GM23338 (cell line): ENCODE measurements at regions not wholly inside any gene's neighbourhood (a gene's known extent, or its start where the extent isn't known, plus 50 kb on each side); places are given as distances from the start of the nearest gene placed in this dataset.

ENCODE experiments used
- ATAC-seq: fragments of 200-7000 bp; cut with Tn5 transposase; 3 replicates; pipeline ENCODE4 v1.9.1; 2020
- DNase-seq: peaks from one replicate; pipeline ENCODE4 v3.0.0-alpha.2; 2015; ENCODE audit warnings: low spot score
- H2AFZ ChIP-seq: fragments of 200-600 bp; sonication (generic); 2 replicates; pipeline ENCODE4 v1.8.0; 2016; ENCODE audit warnings: antibody characterized with exemption, mild to moderate bottlenecking, moderate library complexity
- H3F3A ChIP-seq: fragments of 200-600 bp; sonication (generic); replicated peaks from 2 replicates; pipeline ENCODE4 v1.8.0; 2017; ENCODE audit warnings: antibody characterized with exemption, mixed run types, low read depth
- H3K27ac ChIP-seq: fragments of 200-600 bp; sonication (generic); 2 replicates; pipeline ENCODE4 v1.6.1; 2016; ENCODE audit warnings: low read depth
- H3K27me3 ChIP-seq: fragments of 200-600 bp; sonication (generic); 2 replicates; pipeline ENCODE4 v1.8.0; 2016; ENCODE audit warnings: mild to moderate bottlenecking, mixed run types, moderate library complexity; ENCODE audit not compliant: insufficient read depth
- H3K36me3 ChIP-seq: fragments of 200-600 bp; sonication (generic); 2 replicates; pipeline ENCODE4 v1.8.0; 2016; ENCODE audit warnings: mild to moderate bottlenecking; ENCODE audit not compliant: insufficient read depth
- H3K4me1 ChIP-seq: fragments of 200-600 bp; sonication (generic); 2 replicates; pipeline ENCODE4 v1.8.0; 2016; ENCODE audit warnings: mild to moderate bottlenecking, moderate library complexity; ENCODE audit not compliant: insufficient read depth
- H3K4me2 ChIP-seq: fragments of 200-600 bp; sonication (generic); 2 replicates; pipeline ENCODE4 v1.7.1; 2017; ENCODE audit warnings: mixed run types
- H3K4me3 ChIP-seq: fragments of 200-600 bp; sonication (generic); 2 replicates; pipeline ENCODE4 v1.6.1; 2016; ENCODE audit warnings: mixed run types
- H3K79me2 ChIP-seq: fragments of 200-600 bp; sonication (generic); replicated peaks from 2 replicates; pipeline ENCODE4 v1.8.0; 2017; ENCODE audit warnings: mild to moderate bottlenecking; ENCODE audit not compliant: insufficient read depth
- H3K9me2 ChIP-seq: fragments of 200-600 bp; sonication (generic); 2 replicates; pipeline ENCODE4 v1.8.0; 2017; ENCODE audit not compliant: insufficient read depth
- H4K20me1 ChIP-seq: fragments of 200-600 bp; sonication (generic); replicated peaks from 2 replicates; pipeline ENCODE4 v1.8.0; 2017; ENCODE audit warnings: mild to moderate bottlenecking; ENCODE audit not compliant: insufficient read depth
- H3K27ac Mint-ChIP-seq: 2 replicates; pipeline ENCODE4 v1.8.0; 2020; ENCODE audit warnings: inconsistent platforms, mild to moderate bottlenecking, moderate library complexity, mixed read lengths
- H3K27me3 Mint-ChIP-seq: 3 replicates; pipeline ENCODE4 v1.8.0; 2022; ENCODE audit warnings: low read depth, mild to moderate bottlenecking, moderate library complexity, mixed read lengths, inconsistent platforms; ENCODE audit not compliant: insufficient read depth, poor library complexity
- H3K36me3 Mint-ChIP-seq: 3 replicates; pipeline ENCODE4 v1.8.0; 2021; ENCODE audit warnings: low read depth, mild to moderate bottlenecking, inconsistent platforms, moderate library complexity, mixed read lengths
- H3K4me1 Mint-ChIP-seq: 3 replicates; pipeline ENCODE4 v1.8.0; 2020; ENCODE audit warnings: mild to moderate bottlenecking, inconsistent platforms, mixed read lengths
- H3K4me3 Mint-ChIP-seq: 3 replicates; pipeline ENCODE4 v1.8.0; 2021; ENCODE audit warnings: moderate library complexity, mild to moderate bottlenecking, inconsistent platforms, mixed read lengths
- H3K9me3 Mint-ChIP-seq: 3 replicates; pipeline ENCODE4 v1.8.0; 2020; ENCODE audit warnings: moderate library complexity, mild to moderate bottlenecking, inconsistent platforms, mixed read lengths
- ETS1 ChIP-seq: IDR thresholded peaks from 2 replicates; pipeline ENCODE4 v1.6.1; 2016; ENCODE audit warnings: antibody characterized with exemption
- EZH2 ChIP-seq: fragments of 200-600 bp; sonication (generic); IDR thresholded peaks from one replicate; pipeline ENCODE4 v1.8.0; 2017; ENCODE audit warnings: antibody characterized with exemption, mild to moderate bottlenecking, low read depth; ENCODE audit not compliant: unreplicated experiment
- EZH2phosphoT487 ChIP-seq: fragments of 200-600 bp; sonication (generic); IDR thresholded peaks from one replicate; pipeline ENCODE4 v1.8.1; 2018; ENCODE audit warnings: antibody characterized with exemption; ENCODE audit not compliant: unreplicated experiment
- JUNB ChIP-seq: IDR thresholded peaks from one replicate; pipeline ENCODE4 v1.6.1; 2016; ENCODE audit warnings: antibody characterized with exemption; ENCODE audit not compliant: unreplicated experiment
- NANOG ChIP-seq: IDR thresholded peaks from 2 replicates; pipeline ENCODE4 v1.6.1; 2016; ENCODE audit warnings: antibody characterized with exemption, borderline replicate concordance
- STAT1 ChIP-seq: IDR thresholded peaks from one replicate; pipeline ENCODE4 v1.6.1; 2016; ENCODE audit warnings: antibody characterized with exemption; ENCODE audit not compliant: unreplicated experiment
- TF ChIP-seq, protein P1 (sequence below): fragments of 250-450 bp; sonication (Bioruptor Pico); IDR thresholded peaks from 2 replicates; pipeline ENCODE4 v1.5.0; 2020; ENCODE audit warnings: mild to moderate bottlenecking, moderate library complexity

GRCh38 chr15:62439543-62440016, 274.5 kb upstream of the C2CD4B start (continued):
- TF ChIP-seq, protein P1, sequence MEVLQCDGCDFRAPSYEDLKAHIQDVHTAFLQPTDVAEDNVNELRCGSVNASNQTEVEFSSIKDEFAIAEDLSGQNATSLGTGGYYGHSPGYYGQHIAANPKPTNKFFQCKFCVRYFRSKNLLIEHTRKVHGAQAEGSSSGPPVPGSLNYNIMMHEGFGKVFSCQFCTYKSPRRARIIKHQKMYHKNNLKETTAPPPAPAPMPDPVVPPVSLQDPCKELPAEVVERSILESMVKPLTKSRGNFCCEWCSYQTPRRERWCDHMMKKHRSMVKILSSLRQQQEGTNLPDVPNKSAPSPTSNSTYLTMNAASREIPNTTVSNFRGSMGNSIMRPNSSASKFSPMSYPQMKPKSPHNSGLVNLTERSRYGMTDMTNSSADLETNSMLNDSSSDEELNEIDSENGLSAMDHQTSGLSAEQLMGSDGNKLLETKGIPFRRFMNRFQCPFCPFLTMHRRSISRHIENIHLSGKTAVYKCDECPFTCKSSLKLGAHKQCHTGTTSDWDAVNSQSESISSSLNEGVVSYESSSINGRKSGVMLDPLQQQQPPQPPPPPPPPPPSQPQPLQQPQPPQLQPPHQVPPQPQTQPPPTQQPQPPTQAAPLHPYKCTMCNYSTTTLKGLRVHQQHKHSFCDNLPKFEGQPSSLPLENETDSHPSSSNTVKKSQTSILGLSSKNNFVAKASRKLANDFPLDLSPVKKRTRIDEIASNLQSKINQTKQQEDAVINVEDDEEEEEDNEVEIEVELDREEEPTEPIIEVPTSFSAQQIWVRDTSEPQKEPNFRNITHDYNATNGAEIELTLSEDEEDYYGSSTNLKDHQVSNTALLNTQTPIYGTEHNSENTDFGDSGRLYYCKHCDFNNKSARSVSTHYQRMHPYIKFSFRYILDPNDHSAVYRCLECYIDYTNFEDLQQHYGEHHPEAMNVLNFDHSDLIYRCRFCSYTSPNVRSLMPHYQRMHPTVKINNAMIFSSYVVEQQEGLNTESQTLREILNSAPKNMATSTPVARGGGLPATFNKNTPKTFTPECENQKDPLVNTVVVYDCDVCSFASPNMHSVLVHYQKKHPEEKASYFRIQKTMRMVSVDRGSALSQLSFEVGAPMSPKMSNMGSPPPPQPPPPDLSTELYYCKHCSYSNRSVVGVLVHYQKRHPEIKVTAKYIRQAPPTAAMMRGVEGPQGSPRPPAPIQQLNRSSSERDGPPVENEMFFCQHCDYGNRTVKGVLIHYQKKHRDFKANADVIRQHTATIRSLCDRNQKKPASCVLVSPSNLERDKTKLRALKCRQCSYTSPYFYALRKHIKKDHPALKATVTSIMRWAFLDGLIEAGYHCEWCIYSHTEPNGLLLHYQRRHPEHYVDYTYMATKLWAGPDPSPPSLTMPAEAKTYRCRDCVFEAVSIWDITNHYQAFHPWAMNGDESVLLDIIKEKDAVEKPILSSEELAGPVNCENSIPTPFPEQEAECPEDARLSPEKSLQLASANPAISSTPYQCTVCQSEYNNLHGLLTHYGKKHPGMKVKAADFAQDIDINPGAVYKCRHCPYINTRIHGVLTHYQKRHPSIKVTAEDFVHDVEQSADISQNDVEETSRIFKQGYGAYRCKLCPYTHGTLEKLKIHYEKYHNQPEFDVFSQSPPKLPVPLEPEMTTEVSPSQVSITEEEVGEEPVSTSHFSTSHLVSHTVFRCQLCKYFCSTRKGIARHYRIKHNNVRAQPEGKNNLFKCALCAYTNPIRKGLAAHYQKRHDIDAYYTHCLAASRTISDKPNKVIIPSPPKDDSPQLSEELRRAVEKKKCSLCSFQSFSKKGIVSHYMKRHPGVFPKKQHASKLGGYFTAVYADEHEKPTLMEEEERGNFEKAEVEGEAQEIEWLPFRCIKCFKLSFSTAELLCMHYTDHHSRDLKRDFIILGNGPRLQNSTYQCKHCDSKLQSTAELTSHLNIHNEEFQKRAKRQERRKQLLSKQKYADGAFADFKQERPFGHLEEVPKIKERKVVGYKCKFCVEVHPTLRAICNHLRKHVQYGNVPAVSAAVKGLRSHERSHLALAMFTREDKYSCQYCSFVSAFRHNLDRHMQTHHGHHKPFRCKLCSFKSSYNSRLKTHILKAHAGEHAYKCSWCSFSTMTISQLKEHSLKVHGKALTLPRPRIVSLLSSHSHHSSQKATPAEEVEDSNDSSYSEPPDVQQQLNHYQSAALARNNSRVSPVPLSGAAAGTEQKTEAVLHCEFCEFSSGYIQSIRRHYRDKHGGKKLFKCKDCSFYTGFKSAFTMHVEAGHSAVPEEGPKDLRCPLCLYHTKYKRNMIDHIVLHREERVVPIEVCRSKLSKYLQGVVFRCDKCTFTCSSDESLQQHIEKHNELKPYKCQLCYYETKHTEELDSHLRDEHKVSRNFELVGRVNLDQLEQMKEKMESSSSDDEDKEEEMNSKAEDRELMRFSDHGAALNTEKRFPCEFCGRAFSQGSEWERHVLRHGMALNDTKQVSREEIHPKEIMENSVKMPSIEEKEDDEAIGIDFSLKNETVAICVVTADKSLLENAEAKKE (CRISPR knock-in tag), result no peak
- no peak for TF ChIP-seq EZH2phosphoT487
- no peak for TF ChIP-seq EZH2

DNA sequence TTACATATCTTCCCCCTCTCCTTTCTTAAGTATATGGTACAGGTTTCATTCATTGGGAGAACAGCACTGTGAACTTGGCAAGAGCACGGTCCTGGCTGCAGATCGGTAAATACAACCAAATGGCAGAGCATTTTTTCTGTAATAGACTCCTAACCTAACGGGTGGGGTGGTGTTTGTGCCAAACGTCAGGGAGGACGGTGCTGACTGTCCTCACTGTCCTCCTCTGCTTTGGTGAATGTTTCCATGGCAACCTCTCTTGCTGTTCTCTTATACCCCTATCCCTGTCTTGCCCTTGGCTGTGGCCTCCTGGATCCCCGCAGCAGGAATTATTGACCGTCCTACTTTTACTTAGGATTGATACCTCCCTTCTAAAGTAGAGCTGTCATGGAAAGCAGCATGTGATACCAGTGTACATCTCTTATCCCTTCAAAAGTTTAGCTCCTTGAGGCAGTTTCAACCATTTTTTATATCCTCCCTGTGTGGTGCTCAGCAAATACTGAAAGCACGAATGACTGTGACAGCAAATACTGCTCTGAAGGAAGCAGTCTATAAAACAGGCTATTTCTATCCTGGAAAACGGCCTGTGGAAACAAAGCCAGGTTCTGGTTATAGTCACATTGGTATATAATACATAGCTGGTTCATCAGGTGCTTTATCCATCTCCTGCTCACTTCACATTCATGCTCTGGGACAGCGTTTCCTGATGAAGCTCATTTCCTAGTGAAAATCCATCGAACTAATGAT, 275.4 kb upstream of the C2CD4B start:
- no peak for ATAC-seq
- Histone ChIP-seq H3K4me3 (no peak overlapping the region), H3F3A (no peaks in the 10 kb centered on the region), H3K36me3 (no peaks in the 10 kb centered on the region), H2AFZ (no peak overlapping the region), H3K4me2 (no peak overlapping the region), H3K9me2 (no peaks in the 10 kb centered on the region; the same call in 1 of the 2 replicates), H4K20me1 (no peaks in the 10 kb centered on the region; the same call in none of the 2 replicates), H3K79me2 (peaks cover 10% of the 10 kb centered on the region; the same call in 1 of the 2 replicates), H3K27ac (no peak overlapping the region), H3K27me3 (no peaks in the 10 kb centered on the region), H3K4me1 (no peaks in the 10 kb centered on the region; the same call in 1 of the 2 replicates)
- Mint-ChIP-seq H3K9me3 (no peaks in the 10 kb centered on the region), H3K4me1 (no peaks in the 10 kb centered on the region), H3K27me3 (peaks cover 5% of the 10 kb centered on the region), H3K27ac (no peak overlapping the region), H3K36me3 (no peaks in the 10 kb centered on the region), H3K4me3 (no peak overlapping the region)
- DNase-seq, result no peak
- TF ChIP-seq ETS1, result no peak
- no peak for TF ChIP-seq STAT1
- TF ChIP-seq, protein P1 (CRISPR knock-in tag), result no peak
- TF ChIP-seq JUNB, result no peak
- no peak for TF ChIP-seq NANOG
